Choroid plexus epithelial cell (primary cell): ENCODE measurements at regions not wholly inside any gene's neighbourhood (a gene's known extent, or its start where the extent isn't known, plus 50 kb on each side); places are given as distances from the start of the nearest gene placed in this dataset.

Experiments used
- DNase-seq: peaks from one replicate; pipeline ENCODE4 v3.0.0-alpha.2; 2010; ENCODE audit warnings: low read depth
- H3K4me3 ChIP-seq: 2 replicates; pipeline ENCODE4 v1.5.1; 2011; ENCODE audit warnings: low read depth, mild to moderate bottlenecking, control low read depth, low read length, moderate library complexity
- CTCF ChIP-seq: conservative IDR thresholded peaks from 2 replicates; pipeline ENCODE4 v1.5.1; 2011; ENCODE audit warnings: low read depth, mild to moderate bottlenecking, control low read depth, inconsistent platforms, low read length, moderate library complexity

- no peak for DNase-seq
- H3K4me3 ChIP-seq, result no peak overlapping the region
- TF ChIP-seq CTCF, result no peak
Measured at GRCh38 chr18:53715243-53715853, 509.1 kb downstream of the MBD2 start.

GRCh38 chr18:53710080-53710479 lies 514.4 kb downstream of the MBD2 start:
- no peak for TF ChIP-seq CTCF
- H3K4me3 ChIP-seq, result no peak overlapping the region
- DNase-seq, result no peak

GRCh38 chr18:53702480-53702879 lies 522.0 kb downstream of the MBD2 start:
- no peak overlapping the region for H3K4me3 ChIP-seq
- DNase-seq, result no peak
- no peak for TF ChIP-seq CTCF

GRCh38 chr18:53701697-53702096 lies 522.8 kb downstream of the MBD2 start:
- H3K4me3 ChIP-seq, result no peak overlapping the region
- no peak for DNase-seq
- TF ChIP-seq CTCF, result no peak

- H3K4me3 ChIP-seq, result no peak overlapping the region
- peak; percentile 75 for DNase-seq
- peak; percentile 88 for TF ChIP-seq CTCF
Measured at GRCh38 chr18:53698907-53699306, 525.6 kb downstream of the MBD2 start.

GRCh38 chr18:53689886-53690285 lies 534.6 kb downstream of the MBD2 start:
- TF ChIP-seq CTCF, result no peak
- H3K4me3 ChIP-seq, result no peak overlapping the region

GRCh38 chr18:53686965-53687364 lies 537.5 kb downstream of the MBD2 start:
- peak; percentile 21 for TF ChIP-seq CTCF
- no peak for DNase-seq
- no peak overlapping the region for H3K4me3 ChIP-seq

More at GRCh38 chr18:53689886-53690285, 534.6 kb downstream of the MBD2 start:
- DNase-seq, result no peak
